ENCODE measurements at regions not wholly inside any gene's neighbourhood (a gene's known extent, or its start where the extent isn't known, plus 50 kb on each side); places are given as distances from the start of the nearest gene placed in this dataset.

GRCh38 chr13:34012382-34012781 is 194.4 kb downstream of the RFC3 start:
- H3K27ac ChIP-seq, result no peak overlapping the region
- no peak overlapping the region for H3K4me3 ChIP-seq (replicated peaks in 1 of 3)
- intact Hi-C loops (cut with DNase I), result no loop called here

GRCh38 chr13:34013061-34013460 is 195.1 kb downstream of the RFC3 start:
- H3K9me3 ChIP-seq, result no peaks in the 10 kb centered on the region
- intact Hi-C loops (cut with DNase I), result no loop called here
- H3K4me1 ChIP-seq, result no peaks in the 10 kb centered on the region
- no peak overlapping the region for H3K4me3 ChIP-seq (replicated peaks in 1 of 3)
- no peaks in the 10 kb centered on the region for H3K36me3 ChIP-seq
- no peaks in the 10 kb centered on the region for H3K27me3 ChIP-seq
- no peak overlapping the region for H3K27ac ChIP-seq
- TF ChIP-seq POLR2A (IDR thresholded peaks at IDR 0.05), result no peak
- no peak for TF ChIP-seq CTCF (IDR thresholded peaks at IDR 0.05)
- WGBS, 2 donors, result 88% methylated on average over 6 of the region's 6 CpGs
- DNase-seq, result no peak

More at GRCh38 chr13:34012382-34012781, 194.4 kb downstream of the RFC3 start:
- Histone ChIP-seq H3K27me3 (no peaks in the 10 kb centered on the region), H3K9me3 (no peaks in the 10 kb centered on the region), H3K36me3 (no peaks in the 10 kb centered on the region), H3K4me1 (no peaks in the 10 kb centered on the region)
- DNase-seq, result no peak
- WGBS, 2 donors, result 77 to 82% methylated on average over 2 of the region's 2 CpGs
- TF ChIP-seq POLR2A (IDR thresholded peaks at IDR 0.05), result no peak
- no peak for TF ChIP-seq CTCF (IDR thresholded peaks at IDR 0.05)

GRCh38 chr13:34017231-34017630 is 199.3 kb downstream of the RFC3 start:
- intact Hi-C loops (cut with DNase I), result no loop called here

GRCh38 chr13:34019870-34020269 is 201.9 kb downstream of the RFC3 start:
- H3K9me3 ChIP-seq, result no peaks in the 10 kb centered on the region
- TF ChIP-seq POLR2A (IDR thresholded peaks at IDR 0.05) (no peak), CTCF (IDR thresholded peaks at IDR 0.05) (no peak)
- intact Hi-C loops (cut with DNase I), result no loop called here
- H3K27me3 ChIP-seq, result no peaks in the 10 kb centered on the region
- H3K4me3 ChIP-seq (replicated peaks in 1 of 3), result no peak overlapping the region
- H3K27ac ChIP-seq, result no peak overlapping the region
- no peaks in the 10 kb centered on the region for H3K36me3 ChIP-seq
- no peak for DNase-seq
- no peaks in the 10 kb centered on the region for H3K4me1 ChIP-seq
- whole genome bisulfite sequencing, 2 donors, result 70 to 71% methylated on average over 6 of the region's 6 CpGs

More at GRCh38 chr13:34017231-34017630, 199.3 kb downstream of the RFC3 start:
- no peak for DNase-seq
- WGBS, 2 donors, result 62% methylated on average over 4 of the region's 4 CpGs
- Histone ChIP-seq H3K36me3 (no peaks in the 10 kb centered on the region), H3K27ac (no peak overlapping the region), H3K4me3 (replicated peaks in 1 of 3) (no peak overlapping the region), H3K9me3 (no peaks in the 10 kb centered on the region), H3K27me3 (no peaks in the 10 kb centered on the region), H3K4me1 (no peaks in the 10 kb centered on the region)
- TF ChIP-seq POLR2A (IDR thresholded peaks at IDR 0.05) (no peak), CTCF (IDR thresholded peaks at IDR 0.05) (no peak)

GRCh38 chr13:34020388-34020787 is 202.4 kb downstream of the RFC3 start:
- WGBS, 2 donors, result 85 to 90% methylated on average over 3 of the region's 3 CpGs
- no peaks in the 10 kb centered on the region for H3K9me3 ChIP-seq
- intact Hi-C loops (cut with DNase I), result no loop called here
- no peak overlapping the region for H3K27ac ChIP-seq
- no peaks in the 10 kb centered on the region for H3K36me3 ChIP-seq
- TF ChIP-seq POLR2A (IDR thresholded peaks at IDR 0.05), result no peak
- no peak for TF ChIP-seq CTCF (IDR thresholded peaks at IDR 0.05)
- no peaks in the 10 kb centered on the region for H3K4me1 ChIP-seq
- no peak overlapping the region for H3K4me3 ChIP-seq (replicated peaks in 1 of 3)
- no peak for DNase-seq
- H3K27me3 ChIP-seq, result no peaks in the 10 kb centered on the region

Data from thyroid gland (tissue), 4 donors.